ENCODE measurements at regions not wholly inside any gene's neighbourhood (a gene's known extent, or its start where the extent isn't known, plus 50 kb on each side); places are given as distances from the start of the nearest gene placed in this dataset.
"Not testable (repeated sequence)": the region's sequence is repeated elsewhere in the genome, so short reads cannot be mapped to it uniquely, and the experiment has no call there.

- Histone ChIP-seq H3K9me3 (no peaks in the 10 kb centered on the region), H3K27me3 (replicated peaks in 1 of 7) (no peaks in the 10 kb centered on the region), H3K36me3 (no peaks in the 10 kb centered on the region), H3K4me1 (no peaks in the 10 kb centered on the region), H3K27ac (no peak overlapping the region), H3K4me3 (no peak overlapping the region)
- 77 to 90% (median 88%) methylated on average over 6 of the region's 6 CpGs for WGBS, 5 donors
- DNase-seq, result no peak
- TF ChIP-seq POLR2AphosphoS5 (IDR thresholded peaks at IDR 0.05) (no peak), CTCF (IDR thresholded peaks at IDR 0.05 in 8 of 11, conservative IDR thresholded peaks at IDR 0.05 in 3 of 11) (no peak), POLR2A (IDR thresholded peaks at IDR 0.05) (no peak)
- intact Hi-C loops (cut with DNase I; ENCODE audit: low total_unique reads), result no loop called here
Observed at GRCh38 chr3:26011276-26011675, 221.4 kb downstream of the OXSM start.

- Histone ChIP-seq H3K36me3 (no peaks in the 10 kb centered on the region), H3K27ac (no peak overlapping the region), H3K9me3 (no peaks in the 10 kb centered on the region), H3K4me3 (no peak overlapping the region), H3K4me1 (no peaks in the 10 kb centered on the region), H3K27me3 (replicated peaks in 1 of 7) (no peaks in the 10 kb centered on the region)
- intact Hi-C loops (cut with DNase I; ENCODE audit: low total_unique reads), result no loop called here
- TF ChIP-seq POLR2A (IDR thresholded peaks at IDR 0.05) (no peak), CTCF (IDR thresholded peaks at IDR 0.05 in 8 of 11, conservative IDR thresholded peaks at IDR 0.05 in 3 of 11) (no peak), POLR2AphosphoS5 (IDR thresholded peaks at IDR 0.05) (no peak)
- DNase-seq, result no peak
- WGBS, 5 donors, result 85 to 95% (median 86%) methylated on average over 3 of the region's 3 CpGs
Observed at GRCh38 chr3:26012241-26012745, 222.4 kb downstream of the OXSM start.

- H3K36me3 ChIP-seq, result no peaks in the 10 kb centered on the region
- WGBS, 5 donors, result 84 to 95% (median 92%) methylated on average over 5 of the region's 5 CpGs
- no peaks in the 10 kb centered on the region for H3K4me1 ChIP-seq
- H3K9me3 ChIP-seq, result peaks cover 0 to 6% (median 0%) of the 10 kb centered on the region in 8 donors
- H3K27me3 ChIP-seq (replicated peaks in 1 of 7), result no peaks in the 10 kb centered on the region
- intact Hi-C loops (cut with DNase I; ENCODE audit: low total_unique reads), result no loop called here
- TF ChIP-seq POLR2AphosphoS5 (IDR thresholded peaks at IDR 0.05) (no peak), CTCF (IDR thresholded peaks at IDR 0.05 in 8 of 11, conservative IDR thresholded peaks at IDR 0.05 in 3 of 11) (no peak), POLR2A (IDR thresholded peaks at IDR 0.05) (no peak)
- no peak for DNase-seq
- H3K4me3 ChIP-seq, result no peak overlapping the region
- H3K27ac ChIP-seq, result no peak overlapping the region
Observed at GRCh38 chr3:26015752-26016151, 225.9 kb downstream of the OXSM start.

- no peak for DNase-seq
- Histone ChIP-seq H3K36me3 (no peaks in the 10 kb centered on the region), H3K4me3 (no peak overlapping the region), H3K27ac (no peak overlapping the region), H3K4me1 (no peaks in the 10 kb centered on the region), H3K9me3 (peaks cover 0 to 23% (median 9%) of the 10 kb centered on the region in 8 donors), H3K27me3 (replicated peaks in 1 of 7) (no peaks in the 10 kb centered on the region)
- TF ChIP-seq POLR2AphosphoS5 (IDR thresholded peaks at IDR 0.05) (no peak), POLR2A (IDR thresholded peaks at IDR 0.05) (no peak)
- 58 to 84% (median 76%) methylated on average over 1 of the region's 1 CpG for WGBS, 5 donors
- intact Hi-C loops (cut with DNase I; ENCODE audit: low total_unique reads), result no loop called here
Observed at GRCh38 chr3:26018889-26019288, 229.0 kb downstream of the OXSM start.

GRCh38 chr3:26024206-26024605 is 234.3 kb downstream of the OXSM start:
- H3K36me3 ChIP-seq, result not testable (repeated sequence)

More at GRCh38 chr3:26024206-26024605, 234.3 kb downstream of the OXSM start:
- H3K27me3 ChIP-seq (replicated peaks in 1 of 7); H3K27ac ChIP-seq; H3K4me3 ChIP-seq; DNase-seq; H3K4me1 ChIP-seq; intact Hi-C loops (cut with DNase I; ENCODE audit: low total_unique reads): not testable (repeated sequence)
- peaks cover 0 to 45% (median 17%) of the 10 kb centered on the region in 8 donors for H3K9me3 ChIP-seq
- 88 to 94% (median 91%) methylated on average over 3 of the region's 3 CpGs for WGBS, 5 donors

Measured in spleen (tissue), 11 donors.